ENCODE measurements at regions not wholly inside any gene's neighbourhood (a gene's known extent, or its start where the extent isn't known, plus 50 kb on each side); places are given as distances from the start of the nearest gene placed in this dataset.

- H3K4me1 ChIP-seq (replicated peaks in 1 of 4; ENCODE audit: control insufficient read depth in 3 of 4, insufficient read depth in 4 of 4, low read length in 3 of 4) = no peaks in the 10 kb centered on the region
- no peak overlapping the region for H3K4ac ChIP-seq (replicated peaks; ENCODE audit: insufficient read length, low read depth, low read length)
- 94% methylated on average over 3 of the region's 3 CpGs; no CpG with 5 or more reads in 1 of the 2 experiments for WGBS, 2 experiments (ENCODE audit: extremely low coverage in 1 of 2, insufficient coverage in 1 of 2, insufficient read length in 1 of 2, insufficient replicate concordance in 2 of 2, low coverage in 1 of 2, low lambda C conversion rate in 2 of 2, missing lambda C conversion rate in 1 of 2)
- H2BK12ac ChIP-seq (ENCODE audit: low read depth, low read length) = no peak overlapping the region
- H3K79me2 ChIP-seq (ENCODE audit: control insufficient read depth in 1 of 2, insufficient read depth in 2 of 2, low read length in 2 of 2) = no peaks in the 10 kb centered on the region
- no peak overlapping the region for H4K91ac ChIP-seq (replicated peaks; ENCODE audit: insufficient read length, low read length)
- H4K5ac ChIP-seq (ENCODE audit: insufficient read length, low read depth, low read length) = no peak overlapping the region
- no peak overlapping the region for H4K8ac ChIP-seq (ENCODE audit: extremely low read depth, insufficient read depth, low read length)
- CTCF ChIA-PET (ENCODE audit: partially characterized antibody) = interaction anchor here (0.6 to 1.2 kb wide), 2 partner anchors 12 to 35 kb away, joined by 3 read pairs; no protein-coding TSS in a partner anchor
- TF ChIP-seq SP4 (IDR thresholded peaks at IDR 0.05; ENCODE audit: low read length) (no peak), EZH2 (IDR thresholded peaks at IDR 0.05; ENCODE audit: low read depth, low read length, severe bottlenecking) (no peak), SIRT6 (IDR thresholded peaks at IDR 0.05; ENCODE audit: low read length) (no peak), CHD2 (IDR thresholded peaks at IDR 0.05; ENCODE audit: low read length) (no peak), CHD1 (IDR thresholded peaks at IDR 0.05; ENCODE audit: low read depth, low read length) (no peak), RAD21 (IDR thresholded peaks at IDR 0.05 in 1 of 2, conservative IDR thresholded peaks at IDR 0.05 in 1 of 2; ENCODE audit: low read depth in 2 of 2, low read length in 2 of 2) (no peak), EGR1 (IDR thresholded peaks at IDR 0.05; ENCODE audit: borderline replicate concordance, low read depth, low read length) (no peak), POU5F1 (IDR thresholded peaks at IDR 0.05; ENCODE audit: low read depth, low read length) (no peak)
- POLR2A ChIA-PET (ENCODE audit: partially characterized antibody) = no interaction called here
- H4K20me1 ChIP-seq (replicated peaks in 1 of 2; ENCODE audit: control insufficient read depth in 1 of 2, insufficient read depth in 2 of 2, low read length in 2 of 2) = no peaks in the 10 kb centered on the region
- no peak overlapping the region for H3K18ac ChIP-seq (ENCODE audit: extremely low read depth, low read length)
- no peak overlapping the region for H3K4me3 ChIP-seq (ENCODE audit: extremely low read depth in 1 of 4, insufficient read depth in 2 of 4, low read depth in 3 of 4, low read length in 4 of 4)
- no peak overlapping the region for H3K9ac ChIP-seq (replicated peaks in 1 of 4; ENCODE audit: extremely low read depth in 1 of 4, low read depth in 3 of 4, low read length in 3 of 4)
- H2BK120ac ChIP-seq (replicated peaks; ENCODE audit: low read depth, low read length) = no peak overlapping the region
- no peak overlapping the region for H2BK15ac ChIP-seq (ENCODE audit: low read length)
- no peaks in the 10 kb centered on the region for H3K79me1 ChIP-seq (ENCODE audit: low read depth, low read length)
- H3K4me2 ChIP-seq (ENCODE audit: insufficient read depth in 1 of 2, low read depth in 2 of 2, low read length in 2 of 2) = no peak overlapping the region
- no peak overlapping the region for H3K23ac ChIP-seq (ENCODE audit: insufficient read length)
- DNase-seq (ENCODE audit: low read depth in 1 of 2, low spot score in 2 of 2) = no peak
- no peak overlapping the region for H3K14ac ChIP-seq (ENCODE audit: insufficient read length)
- H2BK5ac ChIP-seq (ENCODE audit: low read depth, low read length) = no peak overlapping the region
- H2AK5ac ChIP-seq (ENCODE audit: low read depth, low read length) = no peak overlapping the region
- FAIRE-seq = no peak
- no peak overlapping the region for H3K56ac ChIP-seq (replicated peaks; ENCODE audit: insufficient read length, low read depth, low read length)
- peaks cover 0 to 4% (median 0%) of the 10 kb centered on the region in 4 experiments; a peak in 1 of 7 replicates for H3K27me3 ChIP-seq (replicated peaks in 1 of 4; ENCODE audit: control insufficient read depth in 3 of 4, extremely low read depth in 1 of 4, insufficient read depth in 3 of 4, low read length in 3 of 4)
- H3K9me3 ChIP-seq (ENCODE audit: insufficient read depth in 2 of 2, low read depth in 1 of 2, low read length in 1 of 2) = no peaks in the 10 kb centered on the region
- no peak overlapping the region for H3K27ac ChIP-seq (ENCODE audit: low read depth, low read length)
- no peaks in the 10 kb centered on the region for H3K36me3 ChIP-seq (ENCODE audit: control insufficient read depth in 2 of 4, insufficient read depth in 4 of 4, low read length in 3 of 4)
- H3K23me2 ChIP-seq (ENCODE audit: low read depth, low read length) = no peaks in the 10 kb centered on the region
- H2AFZ ChIP-seq (ENCODE audit: low read length) = no peak overlapping the region
- H2BK20ac ChIP-seq (ENCODE audit: low read length) = no peak overlapping the region
Observed at GRCh38 chr7:51973939-51974338, 657.3 kb upstream of the COBL start.

Measured in H1 (cell line).